Stimulated activated naive CD8-positive, alpha-beta T cell treated with anti-CD3 and anti-CD28 coated beads, Interleukin-15, amount 100 ng/mL, for 72 hours (primary cell): ENCODE measurements at regions not wholly inside any gene's neighbourhood (a gene's known extent, or its start where the extent isn't known, plus 50 kb on each side); places are given as distances from the start of the nearest gene placed in this dataset.

Experiments used
- ATAC-seq: fragments of 150-1000 bp; cut with Tn5 transposase; 2 replicates; pipeline ENCODE4 v1.10.0; 2021; ENCODE audit warnings: mild to moderate bottlenecking, moderate library complexity
- DNase-seq, 2 donors: peaks; one replicate each; pipeline ENCODE4 v3.0.0; 2021 to 2022
- H3K27ac Mint-ChIP-seq, 2 donors: one replicate each; pipeline ENCODE4 v1.8.0; 2022; ENCODE audit warnings: mild to moderate bottlenecking in 2 of 2, mixed read lengths in 2 of 2, moderate library complexity in 2 of 2
- H3K27me3 Mint-ChIP-seq: one replicate; pipeline ENCODE4 v1.8.0; 2022; ENCODE audit warnings: mixed read lengths
- H3K4me1 Mint-ChIP-seq: one replicate; pipeline ENCODE4 v1.8.0; 2022; ENCODE audit warnings: mild to moderate bottlenecking, mixed read lengths
- H3K4me3 Mint-ChIP-seq, 2 donors: one replicate each; pipeline ENCODE4 v1.8.0; 2022; ENCODE audit warnings: mild to moderate bottlenecking in 2 of 2, mixed read lengths in 2 of 2, moderate library complexity in 1 of 2
- H3K9me3 Mint-ChIP-seq, 2 donors: one replicate each; pipeline ENCODE4 v1.8.0; 2022; ENCODE audit warnings: mixed read lengths in 2 of 2

GRCh38 chr4:175932116-175932515 lies 120.1 kb upstream of the GPM6A start:
- no peak overlapping the region for H3K4me3 Mint-ChIP-seq
- H3K27me3 Mint-ChIP-seq: no peaks in the 10 kb centered on the region
- H3K27ac Mint-ChIP-seq: no peak overlapping the region
- ATAC-seq (no peak), DNase-seq (no peak)
- H3K9me3 Mint-ChIP-seq: no peaks in the 10 kb centered on the region
- no peaks in the 10 kb centered on the region for H3K4me1 Mint-ChIP-seq

- Mint-ChIP-seq H3K27ac (no peak overlapping the region), H3K9me3 (no peaks in the 10 kb centered on the region), H3K4me1 (no peaks in the 10 kb centered on the region), H3K27me3 (no peaks in the 10 kb centered on the region), H3K4me3 (no peak overlapping the region)
- ATAC-seq (no peak), DNase-seq (no peak)
These were observed 122.4 kb upstream of the GPM6A start for GRCh38 chr4:175934506-175934905.

- no peak overlapping the region for H3K27ac Mint-ChIP-seq
- no peaks in the 10 kb centered on the region for H3K4me1 Mint-ChIP-seq
- no peaks in the 10 kb centered on the region for H3K27me3 Mint-ChIP-seq
- no peaks in the 10 kb centered on the region for H3K9me3 Mint-ChIP-seq
- DNase-seq (no peak), ATAC-seq (no peak)
- no peak overlapping the region for H3K4me3 Mint-ChIP-seq
These were observed 123.1 kb upstream of the GPM6A start for GRCh38 chr4:175935016-175935661.

GRCh38 chr4:175944126-175944910 lies 121.3 kb upstream of the WDR17 start:
- peaks cover 24% of the 10 kb centered on the region for H3K27me3 Mint-ChIP-seq
- DNase-seq (no peak), ATAC-seq (no peak)
- no peak overlapping the region for H3K4me3 Mint-ChIP-seq
- H3K27ac Mint-ChIP-seq: no peak overlapping the region
- no peaks in the 10 kb centered on the region for H3K9me3 Mint-ChIP-seq
- H3K4me1 Mint-ChIP-seq: peaks cover 6% of the 10 kb centered on the region

GRCh38 chr4:175946472-175947116 lies 119.0 kb upstream of the WDR17 start:
- Mint-ChIP-seq H3K27me3 (peaks cover 22% of the 10 kb centered on the region), H3K4me3 (peak overlapping the region in 1 of 2 donors; percentile 53), H3K4me1 (peaks cover 6% of the 10 kb centered on the region), H3K27ac (peak overlapping the region in 1 of 2 donors; percentile 92), H3K9me3 (no peaks in the 10 kb centered on the region)
- no peak for DNase-seq
- peak; percentile 40 for ATAC-seq

GRCh38 chr4:175947117-175947722 lies 118.4 kb upstream of the WDR17 start:
- ATAC-seq (no peak), DNase-seq (no peak)
- peaks cover 6% of the 10 kb centered on the region for H3K4me1 Mint-ChIP-seq
- H3K27ac Mint-ChIP-seq: no peak overlapping the region
- H3K9me3 Mint-ChIP-seq: no peaks in the 10 kb centered on the region
- no peak overlapping the region for H3K4me3 Mint-ChIP-seq
- H3K27me3 Mint-ChIP-seq: peaks cover 16% of the 10 kb centered on the region

- H3K4me1 Mint-ChIP-seq: no peaks in the 10 kb centered on the region
- no peak overlapping the region for H3K4me3 Mint-ChIP-seq
- H3K27ac Mint-ChIP-seq: no peak overlapping the region
- DNase-seq (no peak), ATAC-seq (no peak)
- H3K9me3 Mint-ChIP-seq: no peaks in the 10 kb centered on the region
- H3K27me3 Mint-ChIP-seq: peaks cover 6% of the 10 kb centered on the region
These were observed 113.8 kb upstream of the WDR17 start for GRCh38 chr4:175951794-175952193.

GRCh38 chr4:175953116-175953515 lies 112.5 kb upstream of the WDR17 start:
- Mint-ChIP-seq H3K27me3 (peaks cover 7% of the 10 kb centered on the region), H3K4me1 (no peaks in the 10 kb centered on the region), H3K4me3 (no peak overlapping the region), H3K27ac (no peak overlapping the region), H3K9me3 (no peaks in the 10 kb centered on the region)
- DNase-seq: no peak
- ATAC-seq: no peak

GRCh38 chr4:175953960-175954521 lies 111.6 kb upstream of the WDR17 start:
- ATAC-seq: peak; percentile 40

GRCh38 chr4:175954685-175955084 lies 111.0 kb upstream of the WDR17 start:
- peaks cover 21% of the 10 kb centered on the region for H3K27me3 Mint-ChIP-seq
- H3K4me3 Mint-ChIP-seq: no peak overlapping the region
- H3K4me1 Mint-ChIP-seq: no peaks in the 10 kb centered on the region
- no peak for ATAC-seq
- H3K9me3 Mint-ChIP-seq: no peaks in the 10 kb centered on the region
- no peak overlapping the region for H3K27ac Mint-ChIP-seq
- no peak for DNase-seq

More at GRCh38 chr4:175953960-175954521, 111.6 kb upstream of the WDR17 start:
- Mint-ChIP-seq H3K27ac (no peak overlapping the region), H3K4me1 (no peaks in the 10 kb centered on the region), H3K9me3 (no peaks in the 10 kb centered on the region), H3K27me3 (peaks cover 16% of the 10 kb centered on the region), H3K4me3 (no peak overlapping the region)
- DNase-seq: no peak

- Mint-ChIP-seq H3K9me3 (no peaks in the 10 kb centered on the region), H3K27ac (no peak overlapping the region), H3K4me3 (no peak overlapping the region), H3K27me3 (peaks cover 26% of the 10 kb centered on the region), H3K4me1 (no peaks in the 10 kb centered on the region)
- ATAC-seq: no peak
- DNase-seq: no peak
These were observed 104.0 kb upstream of the WDR17 start for GRCh38 chr4:175961604-175962003.

GRCh38 chr4:175970072-175970471 lies 95.6 kb upstream of the WDR17 start:
- ATAC-seq (no peak), DNase-seq (no peak)
- Mint-ChIP-seq H3K9me3 (peaks cover 0 to 5% of the 10 kb centered on the region in 2 donors), H3K4me3 (no peak overlapping the region), H3K27ac (no peak overlapping the region), H3K27me3 (no peaks in the 10 kb centered on the region), H3K4me1 (no peaks in the 10 kb centered on the region)

GRCh38 chr4:175970724-175971123 lies 94.9 kb upstream of the WDR17 start:
- ATAC-seq (no peak), DNase-seq (no peak)
- Mint-ChIP-seq H3K9me3 (peaks cover 0 to 5% of the 10 kb centered on the region in 2 donors), H3K4me3 (no peak overlapping the region), H3K27me3 (no peaks in the 10 kb centered on the region), H3K27ac (no peak overlapping the region), H3K4me1 (no peaks in the 10 kb centered on the region)

- ATAC-seq: no peak
- Mint-ChIP-seq H3K9me3 (peaks cover 0 to 5% of the 10 kb centered on the region in 2 donors), H3K27me3 (no peaks in the 10 kb centered on the region), H3K4me1 (no peaks in the 10 kb centered on the region), H3K4me3 (no peak overlapping the region), H3K27ac (no peak overlapping the region)
- DNase-seq: no peak
These were observed 94.1 kb upstream of the WDR17 start for GRCh38 chr4:175971388-175972179.
